SK-N-SH (cell line): ENCODE measurements at regions not wholly inside any gene's neighbourhood (a gene's known extent, or its start where the extent isn't known, plus 50 kb on each side); places are given as distances from the start of the nearest gene placed in this dataset.

ENCODE experiments used
- CTCF ChIA-PET: fragments of 300-600, 350-600 bp; formaldehyde crosslinking; extraction: SDS; loops from one replicate; lab custom pipeline; 2021; lab: Yijun Ruan, JAX
- POLR2A ChIA-PET: fragments of 350-600 bp; sonication (Branson Sonifier 250); formaldehyde crosslinking; extraction: SDS; loops from one replicate; lab custom pipeline; 2020; ENCODE audit warnings: antibody characterized with exemption, inconsistent platforms; lab: Yijun Ruan, JAX
- DNase-seq: peaks from one replicate; pipeline ENCODE4 v3.0.0; 2012
- H2AFZ ChIP-seq: fragments of 200-600 bp; sonication (generic); 2 replicates; pipeline ENCODE4 v1.8.1; 2016; ENCODE audit warnings: antibody characterized with exemption, mild to moderate bottlenecking, low read depth
- H3F3A ChIP-seq: fragments of 200-600 bp; sonication (generic); replicated peaks from 2 replicates; pipeline ENCODE3; 2016; ENCODE audit warnings: antibody characterized with exemption, mild to moderate bottlenecking; ENCODE audit not compliant: insufficient read depth
- H3K27ac ChIP-seq, 2 experiments: fragments of 200-500 bp in 1 of 2; fragments of 200-600 bp in 1 of 2; sonication (Bioruptor generic) in 1 of 2; sonication (generic), shearing (Covaris generic) in 1 of 2; 2 replicates each; pipeline versions ENCODE4 v1.5.1 to v1.6.1; 2014 to 2016; ENCODE audit warnings: low read depth in 2 of 2, inconsistent platforms in 1 of 2, low read length in 1 of 2, mild to moderate bottlenecking in 1 of 2, mixed read lengths in 1 of 2
- H3K27me3 ChIP-seq: fragments of 200-600 bp; sonication (generic), shearing (Covaris generic); 2 replicates; pipeline ENCODE4 v1.6.1; 2016; ENCODE audit warnings: mixed run types; ENCODE audit not compliant: insufficient read depth
- H3K36me3 ChIP-seq, 2 experiments: fragments of 200-500 bp in 1 of 2; fragments of 200-600 bp in 1 of 2; sonication (Bioruptor generic) in 1 of 2; sonication (generic) in 1 of 2; replicated peaks in 1 of 2; 2 replicates each; pipeline versions ENCODE3 to v1.5.1; 2014 to 2016; ENCODE audit warnings: low read length in 1 of 2, mild to moderate bottlenecking in 1 of 2; ENCODE audit not compliant: insufficient read depth in 2 of 2, control insufficient read depth in 1 of 2
- H3K4me1 ChIP-seq, 2 experiments: fragments of 200-500 bp in 1 of 2; fragments of 200-600 bp in 1 of 2; sonication (Bioruptor generic) in 1 of 2; sonication (generic), shearing (Covaris generic) in 1 of 2; 2 replicates each; pipeline versions ENCODE4 v1.5.1 to v1.6.1; 2014 to 2016; ENCODE audit warnings: low read depth in 1 of 2, low read length in 1 of 2, mixed run types in 1 of 2; ENCODE audit not compliant: insufficient read depth in 2 of 2, control insufficient read depth in 1 of 2
- H3K4me2 ChIP-seq: fragments of 200-600 bp; sonication (generic), shearing (Covaris generic); 2 replicates; pipeline ENCODE4 v1.6.1; 2017; ENCODE audit warnings: mixed run types
- H3K4me3 ChIP-seq, 2 experiments: fragments of 200-500 bp in 1 of 2; fragments of 200-600 bp in 1 of 2; sonication (Bioruptor generic) in 1 of 2; sonication (generic), shearing (Covaris generic) in 1 of 2; 2 replicates each; pipeline versions ENCODE4 v1.5.1 to v1.8.1; 2014 to 2016; ENCODE audit warnings: low read depth in 2 of 2, inconsistent platforms in 1 of 2, low read length in 1 of 2, mild to moderate bottlenecking in 1 of 2, mixed read lengths in 1 of 2, moderate library complexity in 1 of 2
- H3K79me2 ChIP-seq: fragments of 200-600 bp; sonication (generic); 2 replicates; pipeline ENCODE4 v1.8.1; 2017; ENCODE audit warnings: mild to moderate bottlenecking; ENCODE audit not compliant: insufficient read depth
- H3K9ac ChIP-seq: fragments of 200-600 bp; sonication (generic); 2 replicates; pipeline ENCODE4 v1.6.1; 2017; ENCODE audit warnings: mixed run types
- H3K9me2 ChIP-seq: fragments of 200-600 bp; sonication (generic); 2 replicates; pipeline ENCODE4 v1.6.1; 2017; ENCODE audit warnings: mixed run types
- H3K9me3 ChIP-seq: fragments of 200-600 bp; sonication (generic); 2 replicates; pipeline ENCODE4 v1.6.1; 2017; ENCODE audit warnings: mixed run types, mild to moderate bottlenecking, moderate library complexity
- H4K20me1 ChIP-seq: fragments of 200-600 bp; sonication (generic); 2 replicates; pipeline ENCODE4 v1.6.1; 2017; ENCODE audit warnings: mild to moderate bottlenecking, mixed run types; ENCODE audit not compliant: insufficient read depth
- CHD2 ChIP-seq: fragments of 150-350 bp; IDR thresholded peaks from 2 replicates; pipeline ENCODE4 v1.6.1; 2018; ENCODE audit warnings: low read length; ENCODE audit not compliant: partially characterized antibody
- CTCF ChIP-seq: fragments of 200-600 bp; sonication (generic); IDR thresholded peaks from 2 replicates; pipeline ENCODE4 v1.6.1; 2017; ENCODE audit warnings: antibody characterized with exemption, mild to moderate bottlenecking, moderate library complexity
- ELF1 ChIP-seq: IDR thresholded peaks from 2 replicates; pipeline ENCODE4 v1.4.0; 2012
- EP300 ChIP-seq, 2 experiments: IDR thresholded peaks; 2 replicates each; pipeline versions ENCODE4 v1.4.0 to v1.6.1; 2012; ENCODE audit warnings: borderline replicate concordance in 1 of 2, low read depth in 1 of 2, low read length in 1 of 2
- FOXJ3 ChIP-seq: sonication (generic); formaldehyde crosslinking; IDR thresholded peaks from 2 replicates; pipeline ENCODE4 v1.5.1; 2020; ENCODE audit warnings: mild to moderate bottlenecking, missing genetic modification reagents
- GABPA ChIP-seq: IDR thresholded peaks from 2 replicates; pipeline ENCODE4 v1.4.0; 2012; ENCODE audit warnings: low read depth, mild to moderate bottlenecking
- GATA2 ChIP-seq: sonication (generic); formaldehyde crosslinking; IDR thresholded peaks from 2 replicates; pipeline ENCODE4 v1.5.0; 2020; ENCODE audit warnings: mild to moderate bottlenecking, missing genetic modification reagents
- IRF3 ChIP-seq: fragments of 150-350 bp; IDR thresholded peaks from 2 replicates; pipeline ENCODE4 v1.6.1; 2016; ENCODE audit warnings: mild to moderate bottlenecking, low read depth, low read length
- MAX ChIP-seq: IDR thresholded peaks from 2 replicates; pipeline ENCODE4 v1.4.0; 2012; ENCODE audit warnings: low read depth
- NRF1 ChIP-seq: IDR thresholded peaks from 2 replicates; pipeline ENCODE4 v1.6.1; 2012; ENCODE audit warnings: low read depth, mild to moderate bottlenecking, low read length
- POLR2AphosphoS5 ChIP-seq: IDR thresholded peaks from 2 replicates; pipeline ENCODE4 v1.6.1; 2012; ENCODE audit warnings: low read depth, low read length
- RAD21 ChIP-seq: IDR thresholded peaks from 2 replicates; pipeline ENCODE4 v1.6.1; 2012; ENCODE audit warnings: mild to moderate bottlenecking, low read length
- RCOR1 ChIP-seq: fragments of 150-350 bp; IDR thresholded peaks from 2 replicates; pipeline ENCODE4 v1.6.1; 2017; ENCODE audit warnings: antibody characterized with exemption, low read length
- REST ChIP-seq: IDR thresholded peaks from 2 replicates; pipeline ENCODE4 v1.6.1; 2012; ENCODE audit warnings: mild to moderate bottlenecking, low read depth, low read length, moderate library complexity
- RXRA ChIP-seq: IDR thresholded peaks from 2 replicates; pipeline ENCODE4 v1.4.0; 2012; ENCODE audit warnings: low read depth, mild to moderate bottlenecking, borderline replicate concordance
- SIN3A ChIP-seq: IDR thresholded peaks from 2 replicates; pipeline ENCODE4 v1.6.1; 2012; ENCODE audit warnings: low read depth, mild to moderate bottlenecking, low read length, moderate library complexity, borderline replicate concordance
- SMC3 ChIP-seq: IDR thresholded peaks from 2 replicates; pipeline ENCODE4 v1.6.1; 2012; ENCODE audit warnings: low read depth, low read length, improper control_type of control experiment
- TEAD4 ChIP-seq: IDR thresholded peaks from 2 replicates; pipeline ENCODE4 v1.4.0; 2012; ENCODE audit warnings: mild to moderate bottlenecking, borderline replicate concordance; ENCODE audit not compliant: insufficient read depth
- YY1 ChIP-seq: IDR thresholded peaks from 2 replicates; pipeline ENCODE4 v1.4.0; 2012; ENCODE audit warnings: low read depth, mild to moderate bottlenecking
- ZBTB33 ChIP-seq: IDR thresholded peaks from 2 replicates; pipeline ENCODE4 v1.4.0; 2012; ENCODE audit warnings: low read depth, borderline replicate concordance
- WGBS: methylation state at CpG from one replicate; pipeline ENCODE4 v1.1.6; 2017; ENCODE audit warnings: low lambda C conversion rate; 5-methylcytosine and 5-hydroxymethylcytosine counted together

GRCh38 chr5:34550247-34550646 is 105.9 kb upstream of the RAI14 start:
- Histone ChIP-seq H3K4me3 (no peak overlapping the region), H3K27me3 (no peaks in the 10 kb centered on the region), H3K9me2 (no peaks in the 10 kb centered on the region), H3K4me1 (no peaks in the 10 kb centered on the region; a peak in 1 of 4 replicates), H3K79me2 (no peaks in the 10 kb centered on the region), H3F3A (no peaks in the 10 kb centered on the region), H3K9me3 (no peaks in the 10 kb centered on the region), H3K9ac (no peak overlapping the region), H4K20me1 (no peaks in the 10 kb centered on the region), H3K4me2 (no peak overlapping the region), H3K36me3 (no peaks in the 10 kb centered on the region), H2AFZ (no peak overlapping the region), H3K27ac (no peak overlapping the region)
- ChIA-PET POLR2A (no interaction called here), CTCF (no interaction called here)
- WGBS, result 83% methylated on average over 2 of the region's 2 CpGs
- DNase-seq, result no peak
- TF ChIP-seq RCOR1, result no peak
- TF ChIP-seq YY1, result no peak
- TF ChIP-seq CTCF, result no peak

GRCh38 chr5:34550964-34551363 is 105.2 kb upstream of the RAI14 start:
- H3K4me2 ChIP-seq, result no peak overlapping the region
- H3K4me3 ChIP-seq, result no peak overlapping the region
- POLR2A ChIA-PET, result no interaction called here
- CTCF ChIA-PET, result no interaction called here
- H2AFZ ChIP-seq, result no peak overlapping the region
- H3K27ac ChIP-seq, result no peak overlapping the region
- no peaks in the 10 kb centered on the region for H3K79me2 ChIP-seq
- no peaks in the 10 kb centered on the region; a peak in 1 of 4 replicates for H3K4me1 ChIP-seq
- no peaks in the 10 kb centered on the region for H3K27me3 ChIP-seq
- TF ChIP-seq FOXJ3 (no peak), RXRA (no peak), SIN3A (no peak), REST (no peak), GABPA (no peak), NRF1 (no peak), RCOR1 (no peak), GATA2 (CRISPR knock-in tag) (no peak), EP300 (IDR thresholded peaks at IDR 0.05; ENCODE audit: borderline replicate concordance in 1 of 2, low read depth in 1 of 2, low read length in 1 of 2) (no peak), TEAD4 (no peak), RAD21 (no peak), ZBTB33 (no peak), ELF1 (no peak), MAX (no peak), IRF3 (no peak), SMC3 (no peak), POLR2AphosphoS5 (no peak), CHD2 (no peak)
- no peaks in the 10 kb centered on the region for H3K9me2 ChIP-seq
- H3K9me3 ChIP-seq, result no peaks in the 10 kb centered on the region
- no peaks in the 10 kb centered on the region for H4K20me1 ChIP-seq
- WGBS, result 7% methylated on average over 3 of the region's 3 CpGs
- no peaks in the 10 kb centered on the region for H3F3A ChIP-seq
- no peak overlapping the region for H3K9ac ChIP-seq
- no peaks in the 10 kb centered on the region for H3K36me3 ChIP-seq
- DNase-seq, result no peak
